H1 (cell line): ENCODE measurements at regions not wholly inside any gene's neighbourhood (a gene's known extent, or its start where the extent isn't known, plus 50 kb on each side); places are given as distances from the start of the nearest gene placed in this dataset.

Experiments
- ATF3 ChIP-seq: IDR thresholded peaks from 2 replicates; pipeline ENCODE4 v1.6.1; 2011; ENCODE audit warnings: low read depth, mild to moderate bottlenecking, low read length; ENCODE audit not compliant: insufficient read depth
- CBX8 ChIP-seq: fragments of 300-800, 300-1000 bp; sonication (generic); IDR thresholded peaks from 2 replicates; pipeline ENCODE4 v1.7.1; 2016; ENCODE audit warnings: low read depth, low read length, borderline replicate concordance
- CHD2 ChIP-seq: IDR thresholded peaks from 2 replicates; pipeline ENCODE4 v1.6.1; 2012; ENCODE audit warnings: low read length, improper control_type of control experiment
- EP300 ChIP-seq, 2 experiments: IDR thresholded peaks; 1 replicate in 1 of 2; 2 replicates in 1 of 2; pipeline ENCODE4 v1.6.1; 2011 to 2012; ENCODE audit warnings: low read depth in 2 of 2, low read length in 2 of 2, mild to moderate bottlenecking in 2 of 2, borderline replicate concordance in 1 of 2, inconsistent platforms in 1 of 2, moderate library complexity in 1 of 2
- JUND ChIP-seq: IDR thresholded peaks from 2 replicates; pipeline ENCODE4 v1.6.1; 2011; ENCODE audit warnings: mild to moderate bottlenecking, improper control_type of control experiment, low read length
- NRF1 ChIP-seq: IDR thresholded peaks from 2 replicates; pipeline ENCODE4 v1.6.1; 2011; ENCODE audit warnings: mild to moderate bottlenecking, low read depth, low read length, improper control_type of control experiment
- POLR2A ChIP-seq, 2 experiments: IDR thresholded peaks; 1 replicate in 1 of 2; 2 replicates in 1 of 2; pipeline ENCODE4 v1.6.1; 2011; ENCODE audit warnings: low read depth in 2 of 2, low read length in 2 of 2, mild to moderate bottlenecking in 2 of 2; ENCODE audit errors: control extremely low read depth in 1 of 2
- POLR2AphosphoS5 ChIP-seq: IDR thresholded peaks from 2 replicates; pipeline ENCODE4 v1.6.1; 2011; ENCODE audit warnings: low read depth, low read length
- RAD21 ChIP-seq, 2 experiments: IDR thresholded peaks in 1 of 2; conservative IDR thresholded peaks in 1 of 2; 2 replicates each; pipeline ENCODE4 v1.6.1; 2011; ENCODE audit warnings: low read depth in 2 of 2, low read length in 2 of 2, improper control_type of control experiment in 1 of 2, inconsistent platforms in 1 of 2, mild to moderate bottlenecking in 1 of 2, moderate library complexity in 1 of 2
- RFX5 ChIP-seq: IDR thresholded peaks from 2 replicates; pipeline ENCODE4 v1.6.1; 2011; ENCODE audit warnings: low read depth, low read length, improper control_type of control experiment, borderline replicate concordance
- SRF ChIP-seq: IDR thresholded peaks from 2 replicates; pipeline ENCODE4 v1.6.1; 2011; ENCODE audit warnings: mild to moderate bottlenecking, low read depth, low read length, moderate library complexity
- ZNF274 ChIP-seq: IDR thresholded peaks from 2 replicates; pipeline ENCODE4 v1.7.0; 2012; ENCODE audit warnings: low read length, borderline replicate concordance; ENCODE audit errors: extremely low read depth
- TF ChIP-seq, protein P1 (sequence below), 3 experiments: IDR thresholded peaks; 1 replicate in 2 of 3; 2 replicates in 1 of 3; pipeline versions ENCODE4 v1.5.1 to v1.6.1; 2011; ENCODE audit warnings: low read length in 3 of 3, mild to moderate bottlenecking in 3 of 3, inconsistent platforms in 2 of 3, low read depth in 1 of 3, moderate library complexity in 1 of 3; ENCODE audit not compliant: insufficient read depth in 1 of 3; ENCODE audit errors: control extremely low read depth in 1 of 3

DNA sequence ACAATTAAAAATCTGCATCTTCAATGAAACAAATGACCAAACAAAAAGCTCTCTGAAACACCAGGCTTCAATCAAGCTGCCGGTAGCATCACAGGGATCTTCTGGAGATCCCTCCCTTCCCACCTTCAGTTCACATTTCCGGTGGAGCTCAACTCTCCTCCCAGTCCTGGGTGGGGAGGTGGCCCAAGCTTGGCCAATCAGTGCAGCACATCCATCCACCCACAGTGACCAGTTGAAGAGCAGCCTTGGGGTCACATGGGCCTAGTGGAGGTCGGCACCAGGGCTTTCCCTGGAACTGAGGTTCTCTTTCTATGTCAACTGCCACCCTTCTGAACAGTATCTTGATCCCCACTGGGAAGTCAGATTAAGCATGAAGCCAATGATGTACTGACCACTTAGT is 620.1 kb upstream of the MGMT start:
- TF ChIP-seq NRF1, result no peak
- TF ChIP-seq ATF3, result no peak
- TF ChIP-seq, protein P1, sequence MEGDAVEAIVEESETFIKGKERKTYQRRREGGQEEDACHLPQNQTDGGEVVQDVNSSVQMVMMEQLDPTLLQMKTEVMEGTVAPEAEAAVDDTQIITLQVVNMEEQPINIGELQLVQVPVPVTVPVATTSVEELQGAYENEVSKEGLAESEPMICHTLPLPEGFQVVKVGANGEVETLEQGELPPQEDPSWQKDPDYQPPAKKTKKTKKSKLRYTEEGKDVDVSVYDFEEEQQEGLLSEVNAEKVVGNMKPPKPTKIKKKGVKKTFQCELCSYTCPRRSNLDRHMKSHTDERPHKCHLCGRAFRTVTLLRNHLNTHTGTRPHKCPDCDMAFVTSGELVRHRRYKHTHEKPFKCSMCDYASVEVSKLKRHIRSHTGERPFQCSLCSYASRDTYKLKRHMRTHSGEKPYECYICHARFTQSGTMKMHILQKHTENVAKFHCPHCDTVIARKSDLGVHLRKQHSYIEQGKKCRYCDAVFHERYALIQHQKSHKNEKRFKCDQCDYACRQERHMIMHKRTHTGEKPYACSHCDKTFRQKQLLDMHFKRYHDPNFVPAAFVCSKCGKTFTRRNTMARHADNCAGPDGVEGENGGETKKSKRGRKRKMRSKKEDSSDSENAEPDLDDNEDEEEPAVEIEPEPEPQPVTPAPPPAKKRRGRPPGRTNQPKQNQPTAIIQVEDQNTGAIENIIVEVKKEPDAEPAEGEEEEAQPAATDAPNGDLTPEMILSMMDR (IDR thresholded peaks at IDR 0.05; ENCODE audit: control extremely low read depth in 1 of 3, insufficient read depth in 1 of 3, low read depth in 1 of 3, low read length in 3 of 3), result no peak
- no peak for TF ChIP-seq JUND
- no peak for TF ChIP-seq RFX5
- TF ChIP-seq POLR2AphosphoS5, result no peak
- TF ChIP-seq POLR2A (IDR thresholded peaks at IDR 0.05; ENCODE audit: control extremely low read depth in 1 of 2, low read depth in 2 of 2, low read length in 2 of 2), result no peak
- TF ChIP-seq EP300 (IDR thresholded peaks at IDR 0.05; ENCODE audit: borderline replicate concordance in 1 of 2, low read depth in 2 of 2, low read length in 2 of 2), result no peak
- no peak for TF ChIP-seq CHD2
- TF ChIP-seq ZNF274, result no peak
- TF ChIP-seq CBX8, result no peak
- TF ChIP-seq RAD21 (IDR thresholded peaks at IDR 0.05 in 1 of 2, conservative IDR thresholded peaks at IDR 0.05 in 1 of 2; ENCODE audit: low read depth in 2 of 2, low read length in 2 of 2), result no peak
- no peak for TF ChIP-seq SRF
